ENCODE measurements at regions not wholly inside any gene's neighbourhood (a gene's known extent, or its start where the extent isn't known, plus 50 kb on each side); places are given as distances from the start of the nearest gene placed in this dataset.

GRCh38 chr16:35692824-35693223 is 2233.4 kb downstream of the TP53TG3F start:
- H3K4me1 Mint-ChIP-seq, result no peaks in the 10 kb centered on the region
- H3K4me3 Mint-ChIP-seq, result no peak overlapping the region
- H3K27me3 Mint-ChIP-seq, result no peaks in the 10 kb centered on the region
- no peak overlapping the region for H3K27ac Mint-ChIP-seq
- no peak for ATAC-seq (replicated peaks)
- H3K9me3 Mint-ChIP-seq, result peaks cover 45% of the 10 kb centered on the region
- no peaks in the 10 kb centered on the region for H3K36me3 Mint-ChIP-seq (ENCODE audit: low read depth)

GRCh38 chr16:35706901-35707300 is 2247.5 kb downstream of the TP53TG3F start:
- Mint-ChIP-seq H3K27me3 (no peaks in the 10 kb centered on the region), H3K36me3 (ENCODE audit: low read depth) (no peaks in the 10 kb centered on the region), H3K4me3 (no peak overlapping the region), H3K9me3 (peaks cover 7% of the 10 kb centered on the region), H3K4me1 (no peaks in the 10 kb centered on the region), H3K27ac (no peak overlapping the region)
- no peak for ATAC-seq (replicated peaks)

- Mint-ChIP-seq H3K4me3 (no peak overlapping the region), H3K36me3 (ENCODE audit: low read depth) (no peaks in the 10 kb centered on the region), H3K27ac (no peak overlapping the region), H3K4me1 (no peaks in the 10 kb centered on the region), H3K9me3 (peaks cover 12% of the 10 kb centered on the region), H3K27me3 (no peaks in the 10 kb centered on the region)
- no peak for ATAC-seq (replicated peaks)
Observed at GRCh38 chr16:35711435-35711834, 2252.0 kb downstream of the TP53TG3F start.

- H3K4me3 Mint-ChIP-seq, result no peak overlapping the region
- no peaks in the 10 kb centered on the region for H3K36me3 Mint-ChIP-seq (ENCODE audit: low read depth)
- no peaks in the 10 kb centered on the region for H3K27me3 Mint-ChIP-seq
- H3K4me1 Mint-ChIP-seq, result no peaks in the 10 kb centered on the region
- no peak for ATAC-seq (replicated peaks)
- H3K27ac Mint-ChIP-seq, result no peak overlapping the region
- H3K9me3 Mint-ChIP-seq, result peaks cover 12% of the 10 kb centered on the region
Observed at GRCh38 chr16:35711958-35712357, 2252.5 kb downstream of the TP53TG3F start.

GRCh38 chr16:35713762-35714650 is 2254.6 kb downstream of the TP53TG3F start:
- Mint-ChIP-seq H3K4me1 (no peaks in the 10 kb centered on the region), H3K27ac (no peak overlapping the region), H3K27me3 (no peaks in the 10 kb centered on the region), H3K36me3 (ENCODE audit: low read depth) (no peaks in the 10 kb centered on the region), H3K9me3 (peaks cover 19% of the 10 kb centered on the region), H3K4me3 (no peak overlapping the region)
- ATAC-seq (replicated peaks), result no peak

GRCh38 chr16:35714665-35715064 is 2255.3 kb downstream of the TP53TG3F start:
- Mint-ChIP-seq H3K9me3 (peaks cover 26% of the 10 kb centered on the region), H3K27me3 (no peaks in the 10 kb centered on the region)
- ATAC-seq (replicated peaks), result no peak

GRCh38 chr16:35724551-35724950 is 2265.1 kb downstream of the TP53TG3F start:
- no peak overlapping the region for H3K27ac Mint-ChIP-seq
- H3K9me3 Mint-ChIP-seq, result peaks cover 33% of the 10 kb centered on the region
- ATAC-seq (replicated peaks), result no peak
- no peaks in the 10 kb centered on the region for H3K27me3 Mint-ChIP-seq
- no peak overlapping the region for H3K4me3 Mint-ChIP-seq
- H3K36me3 Mint-ChIP-seq (ENCODE audit: low read depth), result no peaks in the 10 kb centered on the region
- H3K4me1 Mint-ChIP-seq, result no peaks in the 10 kb centered on the region

More at GRCh38 chr16:35714665-35715064, 2255.3 kb downstream of the TP53TG3F start:
- Mint-ChIP-seq H3K27ac (no peak overlapping the region), H3K4me1 (no peaks in the 10 kb centered on the region), H3K4me3 (no peak overlapping the region), H3K36me3 (ENCODE audit: low read depth) (no peaks in the 10 kb centered on the region)

- H3K9me3 Mint-ChIP-seq, result peaks cover 39% of the 10 kb centered on the region
- no peak overlapping the region for H3K4me3 Mint-ChIP-seq
- H3K36me3 Mint-ChIP-seq (ENCODE audit: low read depth), result no peaks in the 10 kb centered on the region
- no peak for ATAC-seq (replicated peaks)
- no peaks in the 10 kb centered on the region for H3K27me3 Mint-ChIP-seq
- H3K4me1 Mint-ChIP-seq, result no peaks in the 10 kb centered on the region
- H3K27ac Mint-ChIP-seq, result no peak overlapping the region
Observed at GRCh38 chr16:35725949-35726348, 2266.5 kb downstream of the TP53TG3F start.

- Mint-ChIP-seq H3K27ac (no peak overlapping the region), H3K36me3 (ENCODE audit: low read depth) (no peaks in the 10 kb centered on the region), H3K4me1 (no peaks in the 10 kb centered on the region), H3K4me3 (no peak overlapping the region), H3K9me3 (peaks cover 45% of the 10 kb centered on the region), H3K27me3 (no peaks in the 10 kb centered on the region)
- ATAC-seq (replicated peaks), result no peak
Observed at GRCh38 chr16:35730251-35730650, 2270.8 kb downstream of the TP53TG3F start.

- no peaks in the 10 kb centered on the region for H3K27me3 Mint-ChIP-seq
- H3K36me3 Mint-ChIP-seq (ENCODE audit: low read depth), result no peaks in the 10 kb centered on the region
- ATAC-seq (replicated peaks), result no peak
- H3K4me1 Mint-ChIP-seq, result no peaks in the 10 kb centered on the region
- H3K9me3 Mint-ChIP-seq, result peaks cover 45% of the 10 kb centered on the region
- H3K27ac Mint-ChIP-seq, result no peak overlapping the region
- no peak overlapping the region for H3K4me3 Mint-ChIP-seq
Observed at GRCh38 chr16:35731341-35732040, 2272.1 kb downstream of the TP53TG3F start.

GRCh38 chr16:35732046-35732810 is 2272.8 kb downstream of the TP53TG3F start:
- no peaks in the 10 kb centered on the region for H3K4me1 Mint-ChIP-seq
- no peak for ATAC-seq (replicated peaks)
- H3K27ac Mint-ChIP-seq, result no peak overlapping the region
- H3K27me3 Mint-ChIP-seq, result no peaks in the 10 kb centered on the region
- H3K4me3 Mint-ChIP-seq, result no peak overlapping the region
- H3K9me3 Mint-ChIP-seq, result peaks cover 46% of the 10 kb centered on the region
- H3K36me3 Mint-ChIP-seq (ENCODE audit: low read depth), result no peaks in the 10 kb centered on the region

GRCh38 chr16:35733278-35733965 is 2274.0 kb downstream of the TP53TG3F start:
- Mint-ChIP-seq H3K27ac (no peak overlapping the region), H3K36me3 (ENCODE audit: low read depth) (no peaks in the 10 kb centered on the region), H3K4me1 (no peaks in the 10 kb centered on the region), H3K27me3 (no peaks in the 10 kb centered on the region), H3K9me3 (peaks cover 51% of the 10 kb centered on the region), H3K4me3 (no peak overlapping the region)
- no peak for ATAC-seq (replicated peaks)

GRCh38 chr16:35733971-35734702 is 2274.7 kb downstream of the TP53TG3F start:
- Mint-ChIP-seq H3K36me3 (ENCODE audit: low read depth) (no peaks in the 10 kb centered on the region), H3K27ac (no peak overlapping the region), H3K4me3 (no peak overlapping the region), H3K4me1 (no peaks in the 10 kb centered on the region), H3K9me3 (peaks cover 52% of the 10 kb centered on the region), H3K27me3 (no peaks in the 10 kb centered on the region)
- no peak for ATAC-seq (replicated peaks)

All from activated T-helper 17 cell treated with anti-CD3 and anti-CD28 coated beads, Interleukin-2, amount 50 U/mL, for 72 hours (primary cell).